ENCODE measurements at regions not wholly inside any gene's neighbourhood (a gene's known extent, or its start where the extent isn't known, plus 50 kb on each side); places are given as distances from the start of the nearest gene placed in this dataset.

DNA sequence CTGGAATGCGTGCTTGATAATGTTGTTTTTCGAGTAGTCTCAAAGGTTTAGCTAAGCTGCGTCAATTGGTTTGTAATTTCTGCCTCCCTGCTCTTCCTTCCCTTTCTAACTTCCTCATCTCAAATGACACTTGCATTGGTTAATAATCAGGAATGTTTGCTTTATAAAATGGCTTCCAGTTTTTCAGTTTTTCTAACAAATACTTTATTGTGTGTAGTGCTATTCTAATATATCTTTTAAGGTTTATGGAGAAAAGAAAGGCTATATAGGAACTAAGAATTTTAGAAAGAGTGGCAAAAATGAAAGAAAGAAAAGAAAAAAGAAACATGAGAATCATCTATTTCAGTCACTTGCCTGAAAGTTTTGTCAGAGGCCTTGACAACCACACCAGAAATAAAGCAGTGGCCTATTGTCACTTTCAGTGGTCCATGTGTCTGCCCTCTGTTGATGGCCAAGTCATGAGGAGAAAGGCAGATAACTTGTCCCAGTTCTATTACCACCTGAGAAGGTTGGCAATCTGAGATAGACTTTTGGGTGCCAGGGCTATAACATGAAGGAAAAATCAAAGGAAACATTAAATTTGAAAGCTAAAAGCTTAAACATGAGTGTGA lies 221.9 kb upstream of the KITLG start:
- DNase-seq: no peak

- DNase-seq: no peak
Observed at GRCh38 chr12:88801227-88802095, 221.2 kb upstream of the KITLG start.

DNA sequence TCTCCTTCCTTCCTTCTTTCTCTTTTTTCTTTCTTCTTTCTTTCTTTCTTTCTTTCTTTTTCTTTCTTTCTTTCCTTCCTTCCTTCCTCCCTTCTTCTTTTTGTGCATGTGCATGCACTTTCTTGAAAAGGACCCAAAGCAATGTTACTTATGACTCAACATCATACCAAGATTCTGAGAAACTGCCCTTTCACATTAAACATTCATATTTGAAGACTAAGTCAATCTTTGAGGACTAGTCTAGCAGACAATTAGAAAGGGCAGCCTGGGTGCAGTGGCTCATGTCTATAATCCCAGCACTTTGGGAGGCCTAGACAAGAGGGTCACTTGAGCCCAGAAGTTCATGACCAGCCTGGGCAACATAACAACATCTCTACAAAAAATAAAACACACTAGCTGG lies 212.8 kb upstream of the KITLG start:
- DNase-seq: no peak

- no peak for DNase-seq
Observed at GRCh38 chr12:88790231-88790630, 210.0 kb upstream of the KITLG start.

- no peak for DNase-seq
Observed at GRCh38 chr12:88784166-88784565, 203.9 kb upstream of the KITLG start.

DNA sequence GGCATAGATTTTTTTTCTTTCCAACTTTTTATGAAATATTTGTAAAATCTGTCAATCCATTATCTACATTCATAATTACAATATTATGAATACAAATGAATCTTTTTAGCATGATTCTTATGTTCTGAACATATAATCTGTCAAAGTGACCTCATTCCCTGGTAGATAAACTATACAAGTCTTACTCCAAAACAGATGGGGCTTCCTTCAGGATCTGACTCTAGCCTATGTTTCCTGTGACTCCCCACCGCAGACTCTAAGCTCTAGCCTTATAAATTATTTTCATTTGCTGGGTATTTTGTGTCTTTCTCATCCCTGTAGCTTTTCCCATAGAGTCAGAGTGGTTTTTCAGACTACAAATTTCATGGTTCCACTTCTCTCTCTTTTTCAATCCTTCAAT lies 202.1 kb upstream of the KITLG start:
- DNase-seq: no peak

- no peak for DNase-seq
Observed at GRCh38 chr12:88781909-88782308, 201.6 kb upstream of the KITLG start.

DNA sequence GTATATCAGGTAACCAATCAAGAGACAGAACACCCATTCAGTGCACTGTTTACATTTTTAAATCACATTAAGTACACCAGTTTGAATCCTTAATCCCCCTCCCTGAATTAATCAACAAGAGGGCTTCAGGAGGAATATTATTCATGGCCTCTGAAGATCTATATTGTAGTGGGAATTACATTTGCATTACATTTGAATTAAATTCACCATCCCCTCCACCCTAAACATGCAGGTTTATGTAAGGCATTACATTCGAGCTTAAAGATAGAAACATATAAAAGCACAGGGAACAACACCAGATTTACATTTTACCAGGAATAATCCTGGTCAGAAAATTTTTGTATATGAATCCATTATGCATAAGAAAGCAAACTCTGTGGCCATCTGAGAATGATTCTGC lies 197.8 kb upstream of the KITLG start:
- no peak for DNase-seq

GRCh38 chr12:88775742-88776151 lies 195.5 kb upstream of the KITLG start:
- no peak for DNase-seq

DNA sequence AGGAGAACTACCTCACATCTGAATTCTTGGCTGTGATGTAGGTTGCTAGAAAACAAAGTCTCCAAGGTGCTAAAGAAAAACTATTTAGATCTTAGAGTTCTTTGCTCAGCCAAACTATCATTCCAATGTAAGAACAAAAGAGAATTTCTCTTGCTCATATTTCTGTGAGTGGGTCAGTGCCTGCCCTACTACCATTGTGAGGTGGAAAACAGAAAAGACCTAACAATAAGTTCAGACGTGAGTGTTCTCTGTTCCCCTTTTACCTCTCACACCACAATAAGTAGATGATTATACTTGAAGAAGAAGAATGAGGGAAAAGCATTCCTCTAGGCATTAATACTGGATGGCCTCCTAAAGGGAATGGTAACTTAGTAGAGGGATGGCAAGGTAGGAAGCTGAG lies 187.4 kb upstream of the KITLG start:
- no peak for DNase-seq

DNA sequence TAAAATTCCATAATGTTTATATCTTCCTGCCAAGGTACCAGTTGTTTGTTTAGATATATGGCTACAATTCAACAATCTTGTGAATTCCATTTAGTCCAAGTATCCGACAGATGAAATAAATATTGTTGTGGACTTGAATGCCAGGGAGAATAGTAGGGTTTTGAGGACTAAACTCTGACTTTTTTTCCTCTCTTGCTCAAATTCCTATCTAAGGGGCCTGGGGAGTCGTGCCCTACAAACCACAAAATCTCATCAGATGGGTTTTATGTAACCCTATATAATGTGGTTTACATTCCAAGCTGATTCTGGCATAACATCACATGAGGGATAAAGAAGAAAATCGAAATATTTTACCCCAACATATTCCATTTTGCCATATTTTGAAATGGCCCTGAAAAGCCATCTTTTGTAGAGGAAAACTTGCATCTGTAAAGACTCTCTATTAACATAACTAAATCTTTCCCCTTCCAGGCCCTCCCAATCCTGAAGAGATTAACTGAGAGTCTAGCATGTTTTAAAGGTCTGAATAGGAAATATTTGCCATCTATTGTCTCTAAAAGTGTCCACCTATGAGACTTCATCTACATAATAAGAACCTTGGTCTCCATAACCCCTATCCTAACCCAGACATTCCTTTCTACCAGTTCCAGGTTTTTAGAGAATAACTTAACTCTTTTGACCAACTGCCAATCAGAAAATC lies 184.7 kb upstream of the KITLG start:
- no peak for DNase-seq

DNA sequence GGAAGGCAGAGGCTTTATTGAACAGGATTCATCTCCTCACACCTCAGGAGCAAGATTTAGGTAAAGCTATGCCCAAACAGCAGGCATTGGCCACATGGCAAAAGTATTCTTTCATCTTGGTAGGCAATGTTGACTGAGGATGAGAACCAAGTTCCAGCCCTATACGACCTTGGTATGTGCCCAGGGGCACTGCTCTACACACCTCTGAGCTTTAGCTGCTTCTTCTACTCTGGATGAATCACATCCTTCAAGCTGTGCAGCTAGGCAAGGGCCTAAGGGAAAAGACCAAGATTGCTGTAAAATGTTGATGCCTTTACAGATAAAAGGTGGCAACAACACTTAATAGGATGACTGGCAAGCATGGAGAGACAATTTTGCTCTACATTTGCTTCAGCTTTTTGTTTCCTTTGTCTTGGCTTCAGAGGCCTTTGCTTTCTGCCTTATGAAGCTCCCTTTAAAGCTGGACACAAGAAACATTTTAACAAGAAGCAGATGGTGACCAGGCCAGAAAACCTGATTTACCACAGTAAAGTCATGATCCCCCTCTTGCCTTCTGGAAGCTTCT lies 183.3 kb upstream of the KITLG start:
- no peak for DNase-seq

- no peak for DNase-seq
Observed at GRCh38 chr12:88758176-88758575, 177.9 kb upstream of the KITLG start.

GRCh38 chr12:88756917-88757316 lies 176.6 kb upstream of the KITLG start:
- no peak for DNase-seq

- DNase-seq: no peak
Observed at GRCh38 chr12:88756153-88756552, 175.9 kb upstream of the KITLG start.

GRCh38 chr12:88753707-88754106 lies 173.4 kb upstream of the KITLG start:
- DNase-seq: no peak

- DNase-seq: no peak
Observed at GRCh38 chr12:88753066-88753465, 172.8 kb upstream of the KITLG start.

DNA sequence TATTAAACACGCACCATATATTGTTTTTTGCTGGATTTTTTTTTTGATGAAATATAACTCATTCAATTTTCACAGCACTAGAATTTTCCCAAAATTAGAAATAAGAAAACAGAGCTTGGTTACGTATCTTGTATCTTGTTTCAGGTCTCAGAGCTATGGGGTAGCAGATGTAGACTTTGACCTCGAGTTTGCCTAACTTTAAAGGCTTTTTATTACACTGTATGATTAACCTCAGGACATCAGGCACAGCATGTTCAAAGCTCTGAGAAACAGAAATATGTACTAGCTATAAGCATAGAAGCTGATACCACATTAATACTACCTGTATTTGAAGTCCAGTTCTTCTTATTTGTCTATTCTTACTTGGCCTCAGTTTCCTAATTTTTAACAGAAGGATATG lies 171.9 kb upstream of the KITLG start:
- no peak for DNase-seq

DNA sequence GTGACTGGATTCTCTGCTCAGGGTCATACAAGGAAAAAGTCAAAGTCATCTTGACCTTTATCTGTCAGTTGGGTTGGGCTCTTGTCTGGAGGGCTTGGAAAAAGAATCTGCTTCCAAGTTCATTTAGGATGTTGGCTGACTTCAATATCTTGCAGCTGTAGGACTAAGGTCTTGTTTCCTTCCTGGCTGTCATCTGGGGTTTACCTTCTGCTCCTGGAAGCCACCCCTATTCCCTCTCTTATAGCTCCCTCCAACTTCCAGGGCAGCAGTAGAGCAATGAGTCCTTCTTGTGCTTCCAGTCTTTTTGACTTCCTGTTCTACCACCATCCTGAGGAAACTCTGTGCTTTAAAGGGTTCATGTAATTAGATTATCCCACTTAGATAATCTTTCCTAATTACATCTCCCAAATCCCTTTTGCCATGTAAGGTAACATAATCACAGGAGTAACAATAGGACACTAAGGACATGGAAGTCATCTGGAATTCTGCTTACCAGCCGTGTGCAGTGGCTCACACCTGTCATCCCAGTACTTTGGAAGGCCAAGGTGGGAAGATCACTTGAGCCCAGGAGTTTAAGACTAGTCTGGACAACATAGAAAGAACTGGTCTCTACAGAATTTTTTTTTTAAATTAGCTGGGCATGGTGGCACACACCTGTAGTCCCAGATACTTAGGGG lies 170.7 kb upstream of the KITLG start:
- DNase-seq: no peak

- no peak for DNase-seq
Observed at GRCh38 chr12:88746386-88746785, 166.1 kb upstream of the KITLG start.

GRCh38 chr12:88743946-88744685 lies 163.8 kb upstream of the KITLG start:
- no peak for DNase-seq

DNA sequence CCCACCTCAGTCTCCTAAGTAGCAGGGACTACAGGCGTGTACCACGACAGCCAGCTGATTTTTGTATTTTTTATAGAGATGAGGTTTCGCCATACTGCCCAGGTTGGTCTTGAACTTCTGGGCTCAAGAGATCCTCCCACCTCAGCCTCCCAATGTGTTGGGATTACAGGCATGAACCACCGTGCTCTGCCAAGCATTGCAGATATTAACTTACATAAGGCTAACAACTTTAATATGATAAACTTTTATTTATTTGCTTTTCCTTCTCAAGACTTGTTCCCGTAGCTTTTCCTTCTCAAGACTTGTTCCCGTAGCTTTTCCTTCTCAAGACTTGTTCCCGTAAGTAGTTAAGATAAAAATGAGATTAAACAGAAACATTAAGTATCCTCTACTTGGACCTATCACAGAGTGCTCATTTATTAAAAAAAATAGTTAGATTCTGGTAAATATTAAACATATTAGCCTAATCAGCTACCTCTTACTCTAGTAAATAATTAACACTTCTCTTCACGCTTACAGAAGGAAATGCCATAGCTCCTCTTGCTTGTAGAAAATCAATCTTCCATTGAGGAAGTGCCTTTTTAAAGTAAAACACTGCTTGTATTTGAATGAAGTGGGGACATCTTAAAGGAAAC lies 157.7 kb upstream of the KITLG start:
- no peak for DNase-seq

Data from CD4-positive, alpha-beta T cell treated with Interleukin-15 for 1 hour (primary cell).